Mucosa of rectum (tissue), 2 donors: ENCODE measurements at regions not wholly inside any gene's neighbourhood (a gene's known extent, or its start where the extent isn't known, plus 50 kb on each side); places are given as distances from the start of the nearest gene placed in this dataset.

Experiments used
- H3K27ac ChIP-seq, 2 donors: one replicate each; pipeline ENCODE4 v1.7.0; 2013; ENCODE audit warnings: inconsistent platforms in 2 of 2, low read depth in 2 of 2, low read length in 2 of 2
- H3K27me3 ChIP-seq, 2 donors: one replicate each; pipeline ENCODE4 v1.7.0; 2013; ENCODE audit warnings: low read length in 2 of 2; ENCODE audit not compliant: control insufficient read depth in 2 of 2, insufficient read depth in 2 of 2
- H3K36me3 ChIP-seq, 2 donors: one replicate each; pipeline ENCODE4 v1.7.0; 2013; ENCODE audit warnings: low read length in 2 of 2; ENCODE audit not compliant: control insufficient read depth in 2 of 2, insufficient read depth in 2 of 2
- H3K4me1 ChIP-seq, 2 donors: one replicate each; pipeline ENCODE4 v1.7.0; 2013; ENCODE audit warnings: low read length in 2 of 2, mild to moderate bottlenecking in 1 of 2; ENCODE audit not compliant: control insufficient read depth in 2 of 2, insufficient read depth in 2 of 2
- H3K4me3 ChIP-seq, 2 donors: one replicate each; pipeline ENCODE4 v1.7.0; 2013; ENCODE audit warnings: low read length in 2 of 2
- H3K9ac ChIP-seq, 2 donors: one replicate each; pipeline ENCODE4 v1.7.0; 2013; ENCODE audit warnings: low read length in 2 of 2, low read depth in 1 of 2, mild to moderate bottlenecking in 1 of 2
- H3K9me3 ChIP-seq, 2 donors: one replicate each; pipeline ENCODE4 v1.7.0; 2013; ENCODE audit warnings: low read length in 2 of 2; ENCODE audit not compliant: control insufficient read depth in 2 of 2
- donor health status: healthy.
- donor health status: Normal muscosa, but diverticular disease.

- no peak overlapping the region for H3K4me3 ChIP-seq
- H3K4me1 ChIP-seq, result no peaks in the 10 kb centered on the region
- no peaks in the 10 kb centered on the region for H3K27me3 ChIP-seq
- no peak overlapping the region for H3K9ac ChIP-seq
- no peaks in the 10 kb centered on the region for H3K36me3 ChIP-seq
- no peak overlapping the region for H3K27ac ChIP-seq
- H3K9me3 ChIP-seq, result no peaks in the 10 kb centered on the region
These were observed 188.5 kb downstream of the SLIT2 start for GRCh38 chr4:20440170-20440569.

GRCh38 chr4:20443015-20443805, 191.5 kb downstream of the SLIT2 start:
- Histone ChIP-seq H3K36me3 (no peaks in the 10 kb centered on the region), H3K9ac (no peak overlapping the region), H3K9me3 (no peaks in the 10 kb centered on the region), H3K4me1 (no peaks in the 10 kb centered on the region), H3K27me3 (no peaks in the 10 kb centered on the region), H3K27ac (no peak overlapping the region), H3K4me3 (no peak overlapping the region)

DNA sequence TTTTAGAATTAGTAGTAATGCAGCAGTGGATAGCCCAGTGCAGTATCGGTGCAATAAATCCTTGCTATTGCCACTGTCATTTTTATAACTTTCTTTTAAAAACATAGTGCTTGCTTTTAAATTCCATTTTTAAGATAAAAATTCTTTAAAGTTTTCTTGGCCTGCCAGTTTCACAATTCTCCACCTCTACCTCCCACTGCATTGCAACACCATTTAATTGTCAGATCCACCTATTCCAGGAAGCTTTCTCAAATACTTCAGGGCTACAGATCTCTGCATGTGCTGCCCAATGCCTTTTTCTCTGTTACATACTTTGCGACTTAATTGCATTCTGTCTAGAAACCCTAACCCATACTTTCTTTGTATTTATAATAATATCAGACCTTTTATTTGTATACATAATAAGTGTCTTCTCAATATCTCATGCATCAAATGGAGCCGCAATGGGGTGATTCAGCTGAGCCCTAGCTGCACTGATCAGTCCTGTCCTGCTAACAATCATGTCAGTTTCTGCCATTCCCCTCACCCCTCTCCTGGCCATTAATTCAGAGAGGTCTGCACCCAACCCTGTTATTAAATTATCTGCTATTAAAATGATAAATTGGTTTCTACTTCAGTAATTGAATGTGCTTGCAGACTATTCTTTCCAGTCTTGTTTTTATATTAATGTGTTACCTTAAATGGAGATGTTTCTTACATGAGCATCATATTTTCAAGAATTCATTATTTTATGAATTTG, 193.1 kb downstream of the SLIT2 start:
- H3K4me3 ChIP-seq, result no peak overlapping the region
- no peak overlapping the region for H3K9ac ChIP-seq
- H3K4me1 ChIP-seq, result no peaks in the 10 kb centered on the region
- H3K27ac ChIP-seq, result no peak overlapping the region
- no peaks in the 10 kb centered on the region for H3K27me3 ChIP-seq
- no peaks in the 10 kb centered on the region for H3K9me3 ChIP-seq
- no peaks in the 10 kb centered on the region for H3K36me3 ChIP-seq

GRCh38 chr4:20445933-20446723, 194.4 kb downstream of the SLIT2 start:
- Histone ChIP-seq H3K9me3 (no peaks in the 10 kb centered on the region), H3K4me1 (no peaks in the 10 kb centered on the region), H3K4me3 (no peak overlapping the region), H3K27ac (no peak overlapping the region), H3K27me3 (no peaks in the 10 kb centered on the region), H3K9ac (no peak overlapping the region), H3K36me3 (no peaks in the 10 kb centered on the region)

GRCh38 chr4:20447103-20447502, 195.4 kb downstream of the SLIT2 start:
- Histone ChIP-seq H3K9me3 (no peaks in the 10 kb centered on the region), H3K4me1 (no peaks in the 10 kb centered on the region), H3K36me3 (no peaks in the 10 kb centered on the region), H3K27me3 (no peaks in the 10 kb centered on the region), H3K27ac (no peak overlapping the region), H3K4me3 (no peak overlapping the region), H3K9ac (no peak overlapping the region)

GRCh38 chr4:20451986-20452385, 200.3 kb downstream of the SLIT2 start:
- Histone ChIP-seq H3K9ac (no peak overlapping the region), H3K4me1 (no peaks in the 10 kb centered on the region), H3K4me3 (no peak overlapping the region), H3K27me3 (no peaks in the 10 kb centered on the region), H3K9me3 (no peaks in the 10 kb centered on the region), H3K36me3 (no peaks in the 10 kb centered on the region), H3K27ac (no peak overlapping the region)

DNA sequence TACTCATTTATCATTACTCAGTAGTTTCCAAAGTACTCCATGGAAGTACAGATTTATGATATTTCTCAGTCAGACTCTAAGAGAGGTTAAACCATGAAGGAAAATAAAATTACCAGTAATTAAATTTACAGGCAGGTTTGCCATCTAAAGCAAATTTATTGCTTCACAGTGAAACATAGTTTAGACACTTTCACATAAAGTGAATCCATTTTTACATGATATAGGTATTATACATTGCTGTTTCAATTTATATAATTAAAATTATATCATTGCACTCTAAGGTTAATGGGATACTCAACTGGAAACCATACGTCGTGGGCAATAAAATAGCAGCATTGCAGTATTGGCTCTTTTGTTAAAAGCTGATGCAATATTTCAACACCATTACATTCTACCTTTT, 202.8 kb downstream of the SLIT2 start:
- H3K27ac ChIP-seq, result no peak overlapping the region

DNA sequence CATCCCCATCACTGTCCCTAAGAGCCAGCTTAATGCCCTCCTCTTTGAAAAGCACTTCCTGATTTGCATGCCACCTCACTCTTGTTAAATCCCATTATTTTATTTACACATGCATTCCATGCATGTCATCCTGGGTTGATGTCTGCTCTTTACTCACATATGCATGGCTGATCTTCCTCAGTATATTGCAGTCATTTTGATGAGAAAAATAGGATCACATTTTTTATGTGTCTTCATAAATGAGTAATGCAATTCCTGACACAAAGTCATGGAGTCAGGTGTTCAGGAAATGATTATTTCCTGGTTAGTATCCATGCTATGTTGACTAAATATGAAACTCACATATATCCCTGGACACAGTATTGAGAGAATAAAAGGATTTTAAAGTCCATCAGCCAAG, 204.7 kb downstream of the SLIT2 start:
- H3K27me3 ChIP-seq, result no peaks in the 10 kb centered on the region
- no peaks in the 10 kb centered on the region for H3K4me1 ChIP-seq
- H3K36me3 ChIP-seq, result no peaks in the 10 kb centered on the region
- H3K4me3 ChIP-seq, result no peak overlapping the region
- H3K27ac ChIP-seq, result no peak overlapping the region
- H3K9ac ChIP-seq, result no peak overlapping the region
- H3K9me3 ChIP-seq, result no peaks in the 10 kb centered on the region

More for the DNA sequence above, 202.8 kb downstream of the SLIT2 start:
- H3K4me3 ChIP-seq, result no peak overlapping the region
- no peaks in the 10 kb centered on the region for H3K9me3 ChIP-seq
- H3K9ac ChIP-seq, result no peak overlapping the region
- no peaks in the 10 kb centered on the region for H3K4me1 ChIP-seq
- H3K36me3 ChIP-seq, result no peaks in the 10 kb centered on the region
- no peaks in the 10 kb centered on the region for H3K27me3 ChIP-seq

DNA sequence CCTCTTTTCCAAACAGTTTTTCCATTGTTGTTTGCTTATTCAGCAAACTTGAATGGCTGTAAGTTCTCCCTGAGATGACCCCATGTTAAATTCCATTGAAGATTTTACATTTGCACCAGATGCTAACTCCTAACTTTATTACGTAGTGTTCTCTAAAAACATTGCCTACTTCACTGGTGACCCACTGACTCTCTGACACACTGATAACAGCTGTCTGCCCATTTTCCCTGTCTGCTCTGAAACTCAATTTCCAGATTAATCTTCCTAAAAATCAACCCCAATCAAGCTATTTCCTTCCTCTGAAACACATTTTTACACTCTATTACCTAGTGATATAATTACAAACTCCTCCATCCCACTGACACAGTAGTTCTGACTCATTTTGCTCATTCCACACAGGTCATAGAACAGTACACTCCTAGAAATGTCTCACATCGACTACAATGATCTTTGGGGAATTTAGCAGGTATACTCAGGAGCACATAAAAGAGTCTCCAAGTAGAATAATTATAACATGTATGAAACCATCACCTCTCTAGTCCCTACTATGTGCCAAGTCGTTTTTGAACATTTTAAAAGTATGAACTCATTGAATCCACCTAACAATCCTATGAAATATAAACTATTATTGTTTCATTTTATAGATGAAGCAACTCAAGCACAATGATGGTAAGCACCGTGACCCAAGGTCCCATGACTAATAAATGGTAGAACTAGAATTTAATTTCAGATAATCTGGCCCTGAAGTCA, 210.9 kb downstream of the SLIT2 start:
- H3K36me3 ChIP-seq, result no peaks in the 10 kb centered on the region
- H3K4me3 ChIP-seq, result no peak overlapping the region
- no peaks in the 10 kb centered on the region for H3K4me1 ChIP-seq
- no peaks in the 10 kb centered on the region for H3K9me3 ChIP-seq
- no peaks in the 10 kb centered on the region for H3K27me3 ChIP-seq
- H3K9ac ChIP-seq, result no peak overlapping the region
- H3K27ac ChIP-seq, result no peak overlapping the region

GRCh38 chr4:20463176-20463430, 211.4 kb downstream of the SLIT2 start:
- H3K9ac ChIP-seq, result no peak overlapping the region
- H3K4me1 ChIP-seq, result no peaks in the 10 kb centered on the region
- no peak overlapping the region for H3K27ac ChIP-seq
- no peaks in the 10 kb centered on the region for H3K27me3 ChIP-seq
- H3K36me3 ChIP-seq, result no peaks in the 10 kb centered on the region
- H3K9me3 ChIP-seq, result no peaks in the 10 kb centered on the region
- H3K4me3 ChIP-seq, result no peak overlapping the region
